Keratinocyte (primary cell): ENCODE measurements at regions not wholly inside any gene's neighbourhood (a gene's known extent, or its start where the extent isn't known, plus 50 kb on each side); places are given as distances from the start of the nearest gene placed in this dataset.
"Not testable (repeated sequence)": the region's sequence is repeated elsewhere in the genome, so short reads cannot be mapped to it uniquely, and the experiment has no call there.

Experiments used
- DNase-seq: peaks from one replicate; pipeline ENCODE4 v3.0.0-alpha.2; 2011; ENCODE audit warnings: low read depth, missing footprints, low spot score
- FAIRE-seq: peaks from 2 replicates; lab custom pipeline; 2011; peaks lifted over from hg19 to GRCh38; lab: Jason Lieb, UNC
- H2AFZ ChIP-seq: 2 replicates; pipeline ENCODE4 v1.6.0; 2012; ENCODE audit warnings: low read length, control low read depth, inconsistent platforms; ENCODE audit not compliant: control insufficient read depth
- H3K27ac ChIP-seq: 2 replicates; pipeline ENCODE4 v1.5.1; 2011; ENCODE audit warnings: low read length; ENCODE audit not compliant: control insufficient read depth, insufficient read depth
- H3K27me3 ChIP-seq: 3 replicates; pipeline ENCODE4 v1.6.0; 2011; ENCODE audit warnings: low read length; ENCODE audit not compliant: control insufficient read depth, insufficient read depth; ENCODE audit errors: extremely low read depth
- H3K36me3 ChIP-seq, 2 experiments: 2 replicates in 1 of 2; 3 replicates in 1 of 2; pipeline ENCODE4 v1.5.1; 2011; ENCODE audit warnings: low read length in 2 of 2, mild to moderate bottlenecking in 1 of 2; ENCODE audit not compliant: control insufficient read depth in 2 of 2, insufficient read depth in 2 of 2; ENCODE audit errors: extremely low read depth in 1 of 2
- H3K4me1 ChIP-seq: 3 replicates; pipeline ENCODE4 v1.5.1; 2011; ENCODE audit warnings: low read length; ENCODE audit not compliant: control insufficient read depth, insufficient read depth; ENCODE audit errors: extremely low read depth
- H3K4me2 ChIP-seq: 3 replicates; pipeline ENCODE4 v1.6.0; 2011; ENCODE audit warnings: low read depth, low read length; ENCODE audit not compliant: control insufficient read depth, insufficient read depth; ENCODE audit errors: extremely low read depth
- H3K4me3 ChIP-seq, 3 experiments: fragments of 200-600 bp in 1 of 3; sonication (generic) in 1 of 3; 2 replicates in 2 of 3; 3 replicates in 1 of 3; pipeline ENCODE4 v1.5.1; 2011 to 2016; ENCODE audit warnings: low read length in 3 of 3, mild to moderate bottlenecking in 3 of 3, control low read depth in 2 of 3, inconsistent platforms in 1 of 3, low read depth in 1 of 3, mixed read lengths in 1 of 3, mixed run types in 1 of 3, moderate library complexity in 1 of 3; ENCODE audit not compliant: control insufficient read depth in 2 of 3, insufficient read depth in 2 of 3; ENCODE audit errors: extremely low read depth in 1 of 3
- H3K79me2 ChIP-seq: 2 replicates; pipeline ENCODE4 v1.6.0; 2012; ENCODE audit warnings: low read length; ENCODE audit not compliant: control insufficient read depth, insufficient read depth
- H3K9ac ChIP-seq: 3 replicates; pipeline ENCODE4 v1.6.0; 2011; ENCODE audit warnings: low read length; ENCODE audit not compliant: control insufficient read depth, insufficient read depth; ENCODE audit errors: extremely low read depth
- H3K9me1 ChIP-seq: 3 replicates; pipeline ENCODE4 v1.6.0; 2011; ENCODE audit warnings: low read length; ENCODE audit not compliant: control insufficient read depth, insufficient read depth; ENCODE audit errors: extremely low read depth
- H3K9me3 ChIP-seq: 2 replicates; pipeline ENCODE4 v1.5.1; 2012; ENCODE audit warnings: low read depth, low read length; ENCODE audit not compliant: control insufficient read depth
- H4K20me1 ChIP-seq: 3 replicates; pipeline ENCODE4 v1.6.0; 2011; ENCODE audit warnings: low read length; ENCODE audit not compliant: control insufficient read depth, insufficient read depth; ENCODE audit errors: extremely low read depth
- dilution Hi-C: fragments of 300-500 bp; cut with MboI; formaldehyde crosslinking; loops from one replicate; pipeline ENCODE4 v1.7.0; 2020; ENCODE audit warnings: low sequenced_read_pairs; ENCODE audit not compliant: extremely low pct_ligation_motif_present
- small RNA-seq, 3 experiments: library from RNA; depleted of rRNA; stranded (forward); fragments of <200 nt; gene quantifications; one replicate each; pipeline ENCODE3, GENCODE V24; 2012; ENCODE audit warnings: low read depth in 3 of 3, low replicate concordance in 1 of 3; ENCODE audit not compliant: insufficient read length in 3 of 3

DNA sequence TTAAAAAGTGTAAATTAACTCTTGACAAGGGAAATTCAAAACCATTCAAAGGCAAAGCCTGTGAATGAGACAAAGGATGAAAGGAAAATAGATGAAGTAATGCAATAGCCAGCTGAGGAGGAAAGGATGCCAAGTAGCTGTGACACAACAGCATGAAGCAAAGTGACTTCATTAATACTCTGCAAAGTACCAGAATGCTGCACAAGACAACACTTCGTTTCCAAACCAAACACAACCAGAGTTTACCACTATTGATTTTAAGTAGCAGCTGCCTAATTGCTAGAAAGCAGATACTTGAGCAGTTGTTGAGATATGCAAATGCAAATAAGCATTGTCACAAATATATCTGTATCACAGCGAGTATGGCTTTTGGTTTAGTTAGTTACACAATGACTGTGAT is 54.7 kb upstream of the POMZP3 start:
- H3K4me3 ChIP-seq, H3K4me2 ChIP-seq, dilution Hi-C loops, DNase-seq, H3K4me1 ChIP-seq, H3K27me3 ChIP-seq, H3K79me2 ChIP-seq, H2AFZ ChIP-seq, H3K36me3 ChIP-seq, H4K20me1 ChIP-seq, H3K27ac ChIP-seq, H3K9me1 ChIP-seq, H3K9ac ChIP-seq, H3K9me3 ChIP-seq: not testable (repeated sequence)
- peak; percentile 5 for FAIRE-seq

GRCh38 chr7:76679174-76679573 is 52.1 kb upstream of the POMZP3 start:
- FAIRE-seq: peak; percentile 34
- DNase-seq, H3K27ac ChIP-seq, H3K36me3 ChIP-seq, H3K4me3 ChIP-seq, H2AFZ ChIP-seq, H3K79me2 ChIP-seq, H3K9me3 ChIP-seq, dilution Hi-C loops, H3K4me1 ChIP-seq, H3K9me1 ChIP-seq, H3K4me2 ChIP-seq, H3K27me3 ChIP-seq, H4K20me1 ChIP-seq, H3K9ac ChIP-seq: not testable (repeated sequence)

DNA sequence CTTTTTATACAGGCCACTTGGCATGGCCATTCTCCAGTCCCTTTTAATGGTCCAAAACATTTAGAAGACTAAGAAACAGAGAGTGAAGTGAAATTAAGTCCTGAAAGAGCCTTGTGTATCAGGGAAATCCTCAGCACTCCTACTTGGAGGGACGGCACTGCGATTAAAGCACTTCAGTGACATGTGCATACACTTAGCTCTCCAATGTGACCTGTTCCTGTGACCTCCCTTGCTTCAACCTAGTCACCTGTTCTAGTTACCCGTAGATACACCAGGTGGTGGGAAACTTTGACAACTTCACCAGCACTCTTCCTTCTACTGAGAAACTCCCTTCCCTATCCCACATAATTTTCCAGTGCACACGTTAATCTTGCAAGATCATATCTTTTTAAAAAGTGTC is 51.4 kb upstream of the POMZP3 start:
- H3K79me2 ChIP-seq, H3K27me3 ChIP-seq, DNase-seq: not testable (repeated sequence)

GRCh38 chr7:76676890-76677289 is 49.8 kb upstream of the POMZP3 start:
- H3K79me2 ChIP-seq, H3K9ac ChIP-seq, H4K20me1 ChIP-seq, H3K4me2 ChIP-seq, H3K9me3 ChIP-seq, H3K27ac ChIP-seq, H3K9me1 ChIP-seq, H3K36me3 ChIP-seq, H3K27me3 ChIP-seq, H3K4me3 ChIP-seq, dilution Hi-C loops, DNase-seq, H2AFZ ChIP-seq, H3K4me1 ChIP-seq: not testable (repeated sequence)
- peak; percentile 83 for FAIRE-seq

More for the DNA sequence above, 51.4 kb upstream of the POMZP3 start:
- H3K27ac ChIP-seq, H2AFZ ChIP-seq, H3K4me3 ChIP-seq, H3K4me1 ChIP-seq, H3K9me3 ChIP-seq, H4K20me1 ChIP-seq, H3K9ac ChIP-seq, dilution Hi-C loops, H3K36me3 ChIP-seq, H3K9me1 ChIP-seq, H3K4me2 ChIP-seq: not testable (repeated sequence)
- FAIRE-seq: peak; percentile 79

Small RNAs in the stretch of these regions (small RNA-seq; reads per million reads assigned to genes)
- 0 reads per million in 3 experiments for gene AC114737.2
